ENCODE measurements at regions not wholly inside any gene's neighbourhood (a gene's known extent, or its start where the extent isn't known, plus 50 kb on each side); places are given as distances from the start of the nearest gene placed in this dataset.

DNA sequence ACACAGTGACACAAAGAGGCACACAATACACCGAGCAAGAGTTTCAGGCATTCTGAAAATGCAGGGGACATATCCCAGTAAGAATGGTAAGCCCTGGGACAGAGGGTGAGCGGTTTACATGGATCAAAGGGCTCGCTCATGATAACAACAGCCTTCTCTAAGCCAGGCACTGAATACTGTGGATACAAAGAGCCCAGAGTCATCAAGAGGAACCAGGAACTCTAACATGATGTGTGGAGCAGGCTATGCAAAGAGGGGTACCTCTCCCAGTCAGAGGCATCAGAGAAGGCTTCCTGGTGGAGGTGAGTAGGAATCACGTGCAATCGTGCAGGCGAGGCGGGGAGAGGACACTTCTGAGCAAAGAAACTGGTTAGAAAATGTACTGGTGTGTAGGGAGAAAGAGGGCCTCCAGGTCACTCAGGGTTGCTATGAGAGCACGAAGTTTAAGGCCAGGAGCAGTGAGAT, 76.9 kb upstream of the EEA1 start:
- no peaks in the 10 kb centered on the region for H4K20me1 ChIP-seq (ENCODE audit: insufficient read depth, low read length)
- H3K79me2 ChIP-seq (ENCODE audit: insufficient read depth, low read length), result no peaks in the 10 kb centered on the region
- peaks cover 6% of the 10 kb centered on the region for H3K4me1 ChIP-seq (ENCODE audit: insufficient read depth, low read length)
- no peak overlapping the region for H2AFZ ChIP-seq (ENCODE audit: low read length)
- H3K27ac ChIP-seq (ENCODE audit: low read depth, low read length), result no peak overlapping the region
- no peak for DNase-seq (ENCODE audit: insufficient read length, low spot score, missing footprints)
- no peaks in the 10 kb centered on the region for H3K9me3 ChIP-seq (ENCODE audit: low read depth, low read length)
- no peaks in the 10 kb centered on the region for H3K36me3 ChIP-seq (ENCODE audit: insufficient read depth, low read length)
- no peak overlapping the region for H3K4me2 ChIP-seq (ENCODE audit: insufficient read depth, low read length)
- H3K4me3 ChIP-seq (ENCODE audit: insufficient read depth, low read length), result no peak overlapping the region
- TF ChIP-seq, protein P1, sequence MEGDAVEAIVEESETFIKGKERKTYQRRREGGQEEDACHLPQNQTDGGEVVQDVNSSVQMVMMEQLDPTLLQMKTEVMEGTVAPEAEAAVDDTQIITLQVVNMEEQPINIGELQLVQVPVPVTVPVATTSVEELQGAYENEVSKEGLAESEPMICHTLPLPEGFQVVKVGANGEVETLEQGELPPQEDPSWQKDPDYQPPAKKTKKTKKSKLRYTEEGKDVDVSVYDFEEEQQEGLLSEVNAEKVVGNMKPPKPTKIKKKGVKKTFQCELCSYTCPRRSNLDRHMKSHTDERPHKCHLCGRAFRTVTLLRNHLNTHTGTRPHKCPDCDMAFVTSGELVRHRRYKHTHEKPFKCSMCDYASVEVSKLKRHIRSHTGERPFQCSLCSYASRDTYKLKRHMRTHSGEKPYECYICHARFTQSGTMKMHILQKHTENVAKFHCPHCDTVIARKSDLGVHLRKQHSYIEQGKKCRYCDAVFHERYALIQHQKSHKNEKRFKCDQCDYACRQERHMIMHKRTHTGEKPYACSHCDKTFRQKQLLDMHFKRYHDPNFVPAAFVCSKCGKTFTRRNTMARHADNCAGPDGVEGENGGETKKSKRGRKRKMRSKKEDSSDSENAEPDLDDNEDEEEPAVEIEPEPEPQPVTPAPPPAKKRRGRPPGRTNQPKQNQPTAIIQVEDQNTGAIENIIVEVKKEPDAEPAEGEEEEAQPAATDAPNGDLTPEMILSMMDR (IDR thresholded peaks at IDR 0.05; ENCODE audit: extremely low read depth, low read depth, low read length), result no peak
- no peaks in the 10 kb centered on the region for H3K27me3 ChIP-seq (ENCODE audit: insufficient read depth, low read length)

DNA sequence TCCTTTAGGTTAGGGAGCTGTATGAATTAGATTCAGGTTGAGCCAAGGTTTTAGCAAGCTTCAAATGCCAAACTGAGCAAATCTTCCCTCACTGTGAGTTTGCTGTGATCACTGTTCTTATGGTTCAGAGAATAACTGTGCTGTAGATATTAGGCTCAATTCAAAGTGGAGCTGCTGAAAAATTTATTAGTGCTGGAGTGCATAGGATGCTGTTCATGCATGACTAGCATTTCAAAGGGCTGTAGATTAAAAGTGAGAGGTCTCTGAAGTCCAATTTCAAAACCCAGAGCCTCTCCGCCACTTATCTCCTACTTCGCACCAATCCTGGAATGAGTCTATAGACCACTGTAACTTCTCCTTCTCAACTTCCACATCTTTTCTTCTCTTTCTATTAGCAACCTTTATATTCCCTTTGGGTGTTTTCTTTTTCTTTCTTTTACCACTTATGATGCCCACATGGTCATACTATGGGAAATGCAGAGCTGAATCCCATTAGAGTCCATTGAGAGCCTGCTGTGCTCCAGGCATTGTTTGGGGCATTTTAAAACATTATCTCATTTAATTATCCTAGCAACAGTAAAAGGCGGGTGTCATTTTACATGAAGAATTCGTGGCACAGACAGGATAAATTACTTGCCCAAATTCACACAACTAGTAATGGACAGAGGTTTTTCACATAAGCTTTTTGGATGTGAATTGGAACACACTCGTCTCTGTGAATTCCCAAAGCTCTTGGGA, 77.5 kb upstream of the EEA1 start:
- no peak overlapping the region for H3K4me3 ChIP-seq (ENCODE audit: insufficient read depth, low read length)
- H3K27me3 ChIP-seq (ENCODE audit: insufficient read depth, low read length), result no peaks in the 10 kb centered on the region
- H3K27ac ChIP-seq (ENCODE audit: low read depth, low read length), result no peak overlapping the region
- DNase-seq (ENCODE audit: insufficient read length, low spot score, missing footprints), result no peak
- no peaks in the 10 kb centered on the region for H3K36me3 ChIP-seq (ENCODE audit: insufficient read depth, low read length)
- H3K9me3 ChIP-seq (ENCODE audit: low read depth, low read length), result no peaks in the 10 kb centered on the region
- no peaks in the 10 kb centered on the region for H4K20me1 ChIP-seq (ENCODE audit: insufficient read depth, low read length)
- no peak overlapping the region for H3K4me2 ChIP-seq (ENCODE audit: insufficient read depth, low read length)
- H3K79me2 ChIP-seq (ENCODE audit: insufficient read depth, low read length), result no peaks in the 10 kb centered on the region
- H3K4me1 ChIP-seq (ENCODE audit: insufficient read depth, low read length), result peaks cover 6% of the 10 kb centered on the region
- TF ChIP-seq, protein P1 (IDR thresholded peaks at IDR 0.05; ENCODE audit: extremely low read depth, low read depth, low read length), result no peak
- no peak overlapping the region for H2AFZ ChIP-seq (ENCODE audit: low read length)

DNA sequence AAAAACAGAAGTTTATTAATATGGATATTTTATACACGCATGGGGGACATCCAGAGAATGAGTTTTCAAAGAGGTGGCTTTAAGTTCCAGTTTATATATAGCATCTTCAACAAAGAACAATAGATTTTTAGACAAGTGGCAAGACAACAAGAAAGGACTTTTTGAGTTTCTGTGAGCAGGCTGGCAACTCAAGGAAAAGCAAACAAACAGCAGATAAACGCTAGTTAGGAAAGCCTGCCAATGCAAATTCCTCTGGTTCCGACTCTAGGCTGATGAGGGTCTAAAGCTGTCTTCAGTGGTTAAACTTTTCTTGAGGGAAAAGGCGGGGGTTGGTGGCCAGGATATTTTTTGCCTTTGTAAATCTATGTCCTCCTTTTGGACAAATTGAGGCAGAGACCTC, 78.4 kb upstream of the EEA1 start:
- no peaks in the 10 kb centered on the region for H3K9me3 ChIP-seq (ENCODE audit: low read depth, low read length)

More for the DNA sequence above, 78.4 kb upstream of the EEA1 start:
- DNase-seq (ENCODE audit: insufficient read length, low spot score, missing footprints), result no peak
- no peaks in the 10 kb centered on the region for H3K79me2 ChIP-seq (ENCODE audit: insufficient read depth, low read length)
- TF ChIP-seq, protein P1 (IDR thresholded peaks at IDR 0.05; ENCODE audit: extremely low read depth, low read depth, low read length), result no peak
- H3K27ac ChIP-seq (ENCODE audit: low read depth, low read length), result no peak overlapping the region
- no peaks in the 10 kb centered on the region for H3K36me3 ChIP-seq (ENCODE audit: insufficient read depth, low read length)
- no peaks in the 10 kb centered on the region for H3K27me3 ChIP-seq (ENCODE audit: insufficient read depth, low read length)
- no peaks in the 10 kb centered on the region for H4K20me1 ChIP-seq (ENCODE audit: insufficient read depth, low read length)
- no peak overlapping the region for H3K4me2 ChIP-seq (ENCODE audit: insufficient read depth, low read length)
- no peak overlapping the region for H2AFZ ChIP-seq (ENCODE audit: low read length)
- H3K4me1 ChIP-seq (ENCODE audit: insufficient read depth, low read length), result peaks cover under 1% of the 10 kb centered on the region
- no peak overlapping the region for H3K4me3 ChIP-seq (ENCODE audit: insufficient read depth, low read length)

Data from osteoblast (primary cell).